Gastrocnemius medialis (tissue), 4 donors: ENCODE measurements at regions not wholly inside any gene's neighbourhood (a gene's known extent, or its start where the extent isn't known, plus 50 kb on each side); places are given as distances from the start of the nearest gene placed in this dataset.

ENCODE experiments used
- CTCF ChIP-seq, 5 experiments: fragments of 450-650 bp in 3 of 5; fragments of 200-600 bp in 2 of 5; sonication (generic) in 2 of 5; IDR thresholded peaks in 4 of 5; conservative IDR thresholded peaks in 1 of 5; 1 replicate in 4 of 5; 2 replicates in 1 of 5; pipeline ENCODE4 v1.5.1; 2016 to 2019; ENCODE audit warnings: antibody characterized with exemption in 5 of 5, mild to moderate bottlenecking in 3 of 5, moderate library complexity in 3 of 5
- POLR2A ChIP-seq, 2 donors: fragments of 450-650 bp; IDR thresholded peaks; one replicate each; pipeline ENCODE4 v1.6.1; 2017; ENCODE audit warnings: antibody characterized with exemption in 2 of 2, mild to moderate bottlenecking in 2 of 2, moderate library complexity in 2 of 2

- TF ChIP-seq POLR2A (IDR thresholded peaks at IDR 0.05) (no peak), CTCF (IDR thresholded peaks at IDR 0.05 in 4 of 5, conservative IDR thresholded peaks at IDR 0.05 in 1 of 5) (no peak)
Measured at GRCh38 chr4:187679450-187679849, 316.1 kb upstream of the ZFP42 start.
